IPS-20b (cell line): ENCODE measurements at regions not wholly inside any gene's neighbourhood (a gene's known extent, or its start where the extent isn't known, plus 50 kb on each side); places are given as distances from the start of the nearest gene placed in this dataset.
"Not testable (repeated sequence)": the region's sequence is repeated elsewhere in the genome, so short reads cannot be mapped to it uniquely, and the experiment has no call there.

Experiments used
- H3K27ac ChIP-seq: one replicate; pipeline ENCODE4 v1.5.1; 2013; ENCODE audit warnings: low read length
- H3K27me3 ChIP-seq: 2 replicates; pipeline ENCODE4 v1.6.1; 2013; ENCODE audit warnings: mild to moderate bottlenecking, low read length, inconsistent platforms; ENCODE audit not compliant: insufficient read depth
- H3K36me3 ChIP-seq: 2 replicates; pipeline ENCODE4 v1.6.1; 2013; ENCODE audit warnings: low read depth, mild to moderate bottlenecking, inconsistent platforms, low read length, moderate library complexity; ENCODE audit not compliant: insufficient read depth
- H3K4me1 ChIP-seq: 2 replicates; pipeline ENCODE4 v1.6.1; 2013; ENCODE audit warnings: mild to moderate bottlenecking, control low read depth, inconsistent platforms, low read length, moderate library complexity; ENCODE audit not compliant: insufficient read depth
- H3K4me3 ChIP-seq: 2 replicates; pipeline ENCODE4 v1.5.1; 2013; ENCODE audit warnings: mild to moderate bottlenecking, low read length, inconsistent platforms
- H3K9ac ChIP-seq: 2 replicates; pipeline ENCODE4 v1.6.1; 2013; ENCODE audit warnings: low read depth, mild to moderate bottlenecking, inconsistent platforms, low read length, moderate library complexity
- H3K9me3 ChIP-seq: 2 replicates; pipeline ENCODE4 v1.6.1; 2013; ENCODE audit warnings: mild to moderate bottlenecking, low read depth, low read length, inconsistent platforms; ENCODE audit not compliant: insufficient read depth

DNA sequence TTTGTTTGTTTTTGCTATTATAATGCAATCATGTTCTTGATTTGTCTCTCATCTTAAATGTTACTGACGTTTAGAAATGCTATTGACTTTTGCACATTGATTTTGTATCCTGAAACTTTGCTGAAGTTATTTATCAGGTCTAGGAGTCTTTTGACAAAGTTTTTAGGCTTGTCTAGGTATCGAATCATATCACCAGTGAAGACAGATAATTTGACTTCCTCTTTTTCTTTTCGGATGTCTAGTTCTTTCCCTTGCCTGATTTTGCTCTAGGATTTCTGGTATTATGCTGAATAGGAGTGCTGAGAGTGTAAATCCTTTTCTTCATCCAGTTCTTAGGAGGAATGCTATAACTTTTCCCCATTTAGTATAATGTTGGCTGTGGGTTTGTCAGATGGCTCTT lies 719.7 kb upstream of the BCHE start:
- H3K9ac ChIP-seq = no peak overlapping the region
- no peaks in the 10 kb centered on the region for H3K36me3 ChIP-seq
- H3K9me3 ChIP-seq = no peaks in the 10 kb centered on the region
- no peaks in the 10 kb centered on the region for H3K27me3 ChIP-seq
- no peak overlapping the region for H3K27ac ChIP-seq
- peaks cover 4% of the 10 kb centered on the region; the same call in 1 of the 2 replicates for H3K4me1 ChIP-seq
- H3K4me3 ChIP-seq = no peak overlapping the region

GRCh38 chr3:166554023-166554422 lies 716.8 kb upstream of the BCHE start:
- H3K36me3 ChIP-seq = no peaks in the 10 kb centered on the region
- peaks cover 4% of the 10 kb centered on the region; the same call in 1 of the 2 replicates for H3K4me1 ChIP-seq
- no peak overlapping the region for H3K4me3 ChIP-seq
- H3K9ac ChIP-seq = no peak overlapping the region
- no peaks in the 10 kb centered on the region for H3K9me3 ChIP-seq
- H3K27me3 ChIP-seq = no peaks in the 10 kb centered on the region
- H3K27ac ChIP-seq = no peak overlapping the region

DNA sequence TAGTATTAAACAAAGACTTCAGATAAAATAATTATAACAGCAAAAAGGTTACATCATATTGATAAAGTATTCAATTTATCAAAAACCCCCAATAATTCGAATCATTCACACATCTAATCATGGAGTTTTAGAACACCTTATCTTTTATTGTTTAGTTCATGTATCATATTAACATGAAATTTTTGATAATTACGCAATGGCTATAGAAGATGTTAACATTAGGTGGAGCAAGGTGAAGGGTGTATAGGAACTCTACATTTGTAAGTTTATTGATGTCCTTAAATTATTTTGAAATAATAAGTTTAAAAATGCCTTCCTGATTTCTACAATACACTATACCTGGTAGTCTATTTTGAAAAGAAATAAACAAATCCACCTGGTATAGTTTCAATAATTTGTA lies 696.5 kb upstream of the BCHE start:
- H3K4me3 ChIP-seq = no peak overlapping the region
- H3K27me3 ChIP-seq = no peaks in the 10 kb centered on the region
- no peaks in the 10 kb centered on the region for H3K36me3 ChIP-seq

GRCh38 chr3:166531730-166532129 lies 694.5 kb upstream of the BCHE start:
- H3K4me3 ChIP-seq = no peak overlapping the region
- H3K9ac ChIP-seq = no peak overlapping the region
- no peaks in the 10 kb centered on the region for H3K27me3 ChIP-seq
- H3K27ac ChIP-seq = no peak overlapping the region
- peaks cover 22% of the 10 kb centered on the region for H3K9me3 ChIP-seq
- no peaks in the 10 kb centered on the region for H3K36me3 ChIP-seq
- H3K4me1 ChIP-seq = no peaks in the 10 kb centered on the region

More for the DNA sequence above, 696.5 kb upstream of the BCHE start:
- no peak overlapping the region for H3K9ac ChIP-seq
- peaks cover 22% of the 10 kb centered on the region for H3K9me3 ChIP-seq
- no peak overlapping the region for H3K27ac ChIP-seq
- no peaks in the 10 kb centered on the region for H3K4me1 ChIP-seq

GRCh38 chr3:166527325-166527724 lies 690.1 kb upstream of the BCHE start:
- Histone ChIP-seq H3K9me3 (peaks cover 15% of the 10 kb centered on the region), H3K27me3 (no peaks in the 10 kb centered on the region), H3K36me3 (no peaks in the 10 kb centered on the region), H3K4me1 (no peaks in the 10 kb centered on the region), H3K27ac (no peak overlapping the region), H3K4me3 (no peak overlapping the region), H3K9ac (no peak overlapping the region)

GRCh38 chr3:166526881-166527280 lies 689.7 kb upstream of the BCHE start:
- Histone ChIP-seq H3K9ac (no peak overlapping the region), H3K27me3 (no peaks in the 10 kb centered on the region), H3K4me3 (no peak overlapping the region), H3K36me3 (no peaks in the 10 kb centered on the region), H3K27ac (no peak overlapping the region), H3K4me1 (0 out of 2 replicates have a peak, but pooled peaks cover 3% of the 10 kb centered on the region), H3K9me3 (peaks cover 10% of the 10 kb centered on the region)

- H3K27ac ChIP-seq = no peak overlapping the region
- no peak overlapping the region for H3K9ac ChIP-seq
- H3K36me3 ChIP-seq = no peaks in the 10 kb centered on the region
- H3K4me1 ChIP-seq = 0 out of 2 replicates have a peak, but pooled peaks cover 5% of the 10 kb centered on the region
- no peak overlapping the region for H3K4me3 ChIP-seq
- H3K27me3 ChIP-seq = no peaks in the 10 kb centered on the region
- H3K9me3 ChIP-seq = no peaks in the 10 kb centered on the region
Measured at GRCh38 chr3:166522017-166522416, 684.8 kb upstream of the BCHE start.

GRCh38 chr3:166519443-166519842 lies 682.2 kb upstream of the BCHE start:
- H3K27me3 ChIP-seq = no peaks in the 10 kb centered on the region
- no peaks in the 10 kb centered on the region for H3K36me3 ChIP-seq
- H3K4me1 ChIP-seq = 0 out of 2 replicates have a peak, but pooled peaks cover 5% of the 10 kb centered on the region
- H3K9me3 ChIP-seq = no peaks in the 10 kb centered on the region
- H3K27ac ChIP-seq = no peak overlapping the region
- no peak overlapping the region for H3K9ac ChIP-seq
- H3K4me3 ChIP-seq = no peak overlapping the region

GRCh38 chr3:166518040-166518439 lies 680.8 kb upstream of the BCHE start:
- H3K36me3 ChIP-seq = no peaks in the 10 kb centered on the region
- no peaks in the 10 kb centered on the region for H3K9me3 ChIP-seq
- H3K27ac ChIP-seq = no peak overlapping the region
- no peaks in the 10 kb centered on the region for H3K27me3 ChIP-seq
- H3K4me3 ChIP-seq = no peak overlapping the region
- 0 out of 2 replicates have a peak, but pooled peaks cover 5% of the 10 kb centered on the region for H3K4me1 ChIP-seq
- no peak overlapping the region for H3K9ac ChIP-seq

GRCh38 chr3:166510382-166510781 lies 673.2 kb upstream of the BCHE start:
- Histone ChIP-seq H3K4me1 (no peaks in the 10 kb centered on the region), H3K4me3 (no peak overlapping the region), H3K36me3 (no peaks in the 10 kb centered on the region), H3K27me3 (no peaks in the 10 kb centered on the region), H3K9me3 (peaks cover 4% of the 10 kb centered on the region), H3K9ac (no peak overlapping the region), H3K27ac (no peak overlapping the region)

DNA sequence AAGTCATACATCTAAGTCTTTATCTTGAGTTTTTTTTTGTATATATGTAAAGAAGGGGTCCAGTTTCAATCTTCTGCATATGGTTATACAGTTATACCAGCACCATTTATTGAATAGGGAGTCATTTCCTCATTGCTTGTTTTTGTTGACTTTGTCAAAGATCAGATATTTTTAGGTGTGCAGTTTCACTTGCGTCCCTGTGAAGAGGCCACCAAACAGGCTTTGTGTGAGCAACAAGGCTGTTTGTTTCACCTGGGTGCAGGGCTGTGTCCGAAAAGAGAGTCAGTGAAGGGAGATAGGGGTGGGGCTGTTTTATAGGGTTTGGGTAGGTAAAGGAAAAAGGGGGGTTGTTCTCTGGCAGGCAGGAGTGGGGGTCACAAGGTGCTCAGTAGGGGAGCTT lies 663.2 kb upstream of the BCHE start:
- not testable (repeated sequence) for H3K4me3 ChIP-seq, H3K9me3 ChIP-seq, H3K27ac ChIP-seq, H3K9ac ChIP-seq, H3K36me3 ChIP-seq, H3K27me3 ChIP-seq
- H3K4me1 ChIP-seq = peaks cover 10% of the 10 kb centered on the region; the same call in 1 of the 2 replicates

GRCh38 chr3:166499636-166500035 lies 662.4 kb upstream of the BCHE start:
- Histone ChIP-seq H3K36me3 (no peaks in the 10 kb centered on the region), H3K27ac (no peak overlapping the region), H3K4me1 (peaks cover 10% of the 10 kb centered on the region; the same call in 1 of the 2 replicates), H3K27me3 (no peaks in the 10 kb centered on the region), H3K4me3 (no peak overlapping the region), H3K9ac (no peak overlapping the region), H3K9me3 (no peaks in the 10 kb centered on the region)
